A673 (cell line): ENCODE measurements at regions not wholly inside any gene's neighbourhood (a gene's known extent, or its start where the extent isn't known, plus 50 kb on each side); places are given as distances from the start of the nearest gene placed in this dataset.

Experiments
- CTCF ChIP-seq: fragments of 300-800, 200-600 bp; sonication (generic); conservative IDR thresholded peaks from 2 replicates; pipeline ENCODE4 v1.5.1; 2017; ENCODE audit warnings: low read depth, mild to moderate bottlenecking, antibody characterized with exemption, low read length, moderate library complexity, mixed read lengths
- EZH2 ChIP-seq: fragments of 200-600 bp; sonication (generic); IDR thresholded peaks from 2 replicates; pipeline ENCODE4 v1.6.1; 2017; ENCODE audit warnings: borderline replicate concordance, low read depth, mild to moderate bottlenecking, mixed read lengths, antibody characterized with exemption, low read length; ENCODE audit not compliant: poor library complexity, severe bottlenecking

- TF ChIP-seq EZH2, result no peak
- no peak for TF ChIP-seq CTCF
Observed at GRCh38 chr21:24714646-24715200, 892.6 kb downstream of the MRPL39 start.
